OCI-LY1 (cell line): ENCODE measurements at regions not wholly inside any gene's neighbourhood (a gene's known extent, or its start where the extent isn't known, plus 50 kb on each side); places are given as distances from the start of the nearest gene placed in this dataset.

Source experiments
- H2AFZ ChIP-seq: fragments of 200-600 bp; sonication (generic), shearing (Covaris generic); 2 replicates; pipeline ENCODE4 v1.6.0; 2014; ENCODE audit warnings: antibody characterized with exemption, mild to moderate bottlenecking, low read length
- H3F3A ChIP-seq: fragments of 200-600 bp; sonication (generic), shearing (Covaris generic); 2 replicates; pipeline ENCODE4 v1.6.0; 2014; ENCODE audit warnings: mild to moderate bottlenecking, antibody characterized with exemption, low read length, moderate library complexity; ENCODE audit not compliant: insufficient read depth
- H3K27ac ChIP-seq: fragments of 200-600 bp; sonication (generic); 2 replicates; pipeline ENCODE4 v1.5.1; 2014; ENCODE audit warnings: low read length, mixed run types, mild to moderate bottlenecking, low read depth; ENCODE audit not compliant: poor library complexity, severe bottlenecking
- H3K27me3 ChIP-seq: fragments of 200-600 bp; sonication (generic); 2 replicates; pipeline ENCODE4 v1.6.0; 2014; ENCODE audit warnings: antibody characterized with exemption, mild to moderate bottlenecking, low read length, moderate library complexity; ENCODE audit not compliant: insufficient read depth
- H3K36me3 ChIP-seq: fragments of 200-600 bp; sonication (generic); 2 replicates; pipeline ENCODE4 v1.6.1; 2014; ENCODE audit warnings: mild to moderate bottlenecking, antibody characterized with exemption, low read length, moderate library complexity, mixed read lengths; ENCODE audit not compliant: insufficient read depth
- H3K4me1 ChIP-seq: fragments of 200-600 bp; sonication (generic); 2 replicates; pipeline ENCODE4 v1.5.1; 2014; ENCODE audit warnings: mild to moderate bottlenecking, low read length, moderate library complexity; ENCODE audit not compliant: insufficient read depth, severe bottlenecking
- H3K4me2 ChIP-seq: fragments of 200-600 bp; sonication (generic), shearing (Covaris generic); 2 replicates; pipeline ENCODE4 v1.6.1; 2014; ENCODE audit warnings: low read length
- H3K4me3 ChIP-seq: fragments of 200-600 bp; sonication (generic); 2 replicates; pipeline ENCODE4 v1.5.1; 2014; ENCODE audit warnings: low read length, low read depth, mild to moderate bottlenecking, mixed read lengths; ENCODE audit not compliant: poor library complexity, severe bottlenecking
- H3K79me2 ChIP-seq: fragments of 200-600 bp; shearing (Covaris generic); 2 replicates; pipeline ENCODE4 v1.6.1; 2016; ENCODE audit warnings: mixed run types, low read length, mixed read lengths; ENCODE audit not compliant: insufficient read depth
- H3K9ac ChIP-seq: fragments of 200-600 bp; sonication (generic), shearing (Covaris generic); 2 replicates; pipeline ENCODE4 v1.6.1; 2014; ENCODE audit warnings: mild to moderate bottlenecking, low read length, mixed read lengths
- H3K9me2 ChIP-seq: fragments of 200-600 bp; sonication (generic), shearing (Covaris generic); 2 replicates; pipeline ENCODE4 v1.6.1; 2014; ENCODE audit warnings: low read depth, mild to moderate bottlenecking, low read length, mixed read lengths
- H3K9me3 ChIP-seq: fragments of 200-600 bp; shearing (Covaris generic); 2 replicates; pipeline ENCODE4 v1.6.1; 2014; ENCODE audit warnings: low read length, mixed read lengths
- H4K20me1 ChIP-seq: fragments of 200-600 bp; sonication (generic), shearing (Covaris generic); 2 replicates; pipeline ENCODE4 v1.6.0; 2016; ENCODE audit warnings: mild to moderate bottlenecking, low read length; ENCODE audit not compliant: insufficient read depth
- CTCF ChIP-seq: fragments of 200-600 bp; sonication (generic), shearing (Covaris generic); IDR thresholded peaks from 2 replicates; pipeline ENCODE4 v1.5.1; 2017; ENCODE audit warnings: mild to moderate bottlenecking, antibody characterized with exemption, low read length, moderate library complexity, mixed read lengths
- EZH2 ChIP-seq: fragments of 200-600 bp; sonication (generic), shearing (Covaris generic); IDR thresholded peaks from 2 replicates; pipeline ENCODE4 v1.8.0; 2017; ENCODE audit warnings: borderline replicate concordance, mixed run types, mild to moderate bottlenecking, antibody characterized with exemption, low read length, moderate library complexity, mixed read lengths

- Histone ChIP-seq H2AFZ (no peak overlapping the region), H3K4me2 (no peak overlapping the region), H3F3A (no peaks in the 10 kb centered on the region), H3K27me3 (no peaks in the 10 kb centered on the region), H3K9ac (no peak overlapping the region), H3K9me3 (no peaks in the 10 kb centered on the region), H3K4me1 (no peaks in the 10 kb centered on the region), H3K4me3 (no peak overlapping the region), H3K9me2 (no peaks in the 10 kb centered on the region), H3K27ac (no peak overlapping the region), H4K20me1 (no peaks in the 10 kb centered on the region), H3K36me3 (no peaks in the 10 kb centered on the region), H3K79me2 (no peaks in the 10 kb centered on the region)
- no peak for TF ChIP-seq EZH2
- no peak for TF ChIP-seq CTCF
Observed at GRCh38 chr14:35964697-35965286, 138.7 kb downstream of the BRMS1L start.

GRCh38 chr14:35963209-35963608 lies 137.1 kb downstream of the BRMS1L start:
- Histone ChIP-seq H3K79me2 (no peaks in the 10 kb centered on the region), H3K4me3 (no peak overlapping the region), H3K27me3 (no peaks in the 10 kb centered on the region), H3K36me3 (no peaks in the 10 kb centered on the region), H3K4me1 (no peaks in the 10 kb centered on the region), H4K20me1 (no peaks in the 10 kb centered on the region), H3K9me3 (no peaks in the 10 kb centered on the region), H3K9me2 (no peaks in the 10 kb centered on the region), H3K4me2 (no peak overlapping the region), H3K27ac (no peak overlapping the region), H2AFZ (no peak overlapping the region), H3K9ac (no peak overlapping the region), H3F3A (no peaks in the 10 kb centered on the region)
- TF ChIP-seq CTCF (peak; percentile 42; the same call in 1 of the 2 replicates), EZH2 (no peak)

GRCh38 chr14:35961697-35962274 lies 135.6 kb downstream of the BRMS1L start:
- Histone ChIP-seq H3K4me1 (no peaks in the 10 kb centered on the region), H3K4me3 (no peak overlapping the region)

More at GRCh38 chr14:35961697-35962274, 135.6 kb downstream of the BRMS1L start:
- Histone ChIP-seq H3K27ac (no peak overlapping the region), H3K9ac (no peak overlapping the region), H2AFZ (no peak overlapping the region), H3K27me3 (no peaks in the 10 kb centered on the region), H3F3A (no peaks in the 10 kb centered on the region), H3K9me3 (no peaks in the 10 kb centered on the region), H3K4me2 (no peak overlapping the region), H4K20me1 (no peaks in the 10 kb centered on the region), H3K9me2 (no peaks in the 10 kb centered on the region), H3K79me2 (no peaks in the 10 kb centered on the region), H3K36me3 (no peaks in the 10 kb centered on the region)
- TF ChIP-seq EZH2: no peak
- TF ChIP-seq CTCF: no peak
